Activated T-cell treated with anti-CD3 and anti-CD28 coated beads, Interleukin-2, amount 50 U/mL, for 1 hour (primary cell): ENCODE measurements at regions not wholly inside any gene's neighbourhood (a gene's known extent, or its start where the extent isn't known, plus 50 kb on each side); places are given as distances from the start of the nearest gene placed in this dataset.

Source experiments
- DNase-seq: peaks from one replicate; pipeline ENCODE4 v3.0.0-alpha.2; 2020

DNA sequence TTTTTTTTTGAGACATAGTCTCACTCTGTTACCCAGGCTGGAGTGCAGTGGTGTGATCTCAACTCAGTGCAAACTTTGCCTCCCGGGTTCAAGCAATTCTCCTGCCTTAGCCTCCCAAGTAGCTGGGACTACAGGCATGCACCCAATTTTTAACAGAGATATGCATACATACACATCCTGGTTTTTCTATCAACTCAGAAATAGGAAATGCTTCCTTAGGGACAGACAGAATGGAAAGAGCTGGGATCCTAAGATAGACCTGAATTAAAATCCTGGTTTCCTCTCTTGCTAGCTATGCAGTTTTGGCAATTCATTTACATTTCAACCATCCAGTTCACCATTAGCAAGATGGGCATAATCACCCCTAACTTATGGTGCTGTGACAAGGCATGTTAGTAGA is 347.5 kb downstream of the GPAM start:
- no peak for DNase-seq

DNA sequence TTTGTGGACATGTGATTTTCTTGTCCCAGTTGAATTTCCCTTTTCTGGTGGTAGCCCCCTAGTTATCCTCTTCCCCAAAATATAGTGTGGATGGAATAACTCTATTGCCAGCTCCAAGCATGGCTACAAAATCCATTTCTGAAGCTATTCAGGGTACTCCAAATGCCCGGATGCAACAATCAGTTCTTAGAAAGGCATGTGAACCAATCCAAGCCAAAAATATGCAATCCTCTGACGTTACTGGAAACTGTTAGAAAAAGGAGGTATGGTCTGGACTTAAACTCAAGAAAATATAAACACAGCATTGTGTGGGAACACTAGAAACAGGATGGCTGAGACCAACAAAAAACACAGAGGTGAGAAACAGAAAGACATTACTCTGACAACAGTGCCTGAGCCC is 347.0 kb downstream of the GPAM start:
- DNase-seq: no peak

DNA sequence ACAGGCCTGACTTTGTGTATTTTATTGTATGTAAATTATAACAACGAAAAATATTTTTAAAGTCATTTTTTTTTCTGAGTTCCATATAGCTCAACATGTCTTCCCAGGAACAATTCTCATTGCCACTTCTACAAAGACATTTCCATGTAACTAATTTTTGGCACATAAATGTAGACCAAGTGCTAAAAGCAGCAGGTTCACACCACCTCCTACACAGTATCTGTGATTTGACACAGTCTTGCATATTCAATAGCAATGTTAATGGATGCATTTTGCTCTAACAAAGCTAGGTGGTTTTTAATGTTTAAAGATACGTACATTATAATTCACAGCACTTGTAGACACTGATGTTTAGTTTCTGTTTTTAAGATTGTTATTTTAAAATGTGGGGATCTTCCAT is 346.5 kb downstream of the GPAM start:
- no peak for DNase-seq

DNA sequence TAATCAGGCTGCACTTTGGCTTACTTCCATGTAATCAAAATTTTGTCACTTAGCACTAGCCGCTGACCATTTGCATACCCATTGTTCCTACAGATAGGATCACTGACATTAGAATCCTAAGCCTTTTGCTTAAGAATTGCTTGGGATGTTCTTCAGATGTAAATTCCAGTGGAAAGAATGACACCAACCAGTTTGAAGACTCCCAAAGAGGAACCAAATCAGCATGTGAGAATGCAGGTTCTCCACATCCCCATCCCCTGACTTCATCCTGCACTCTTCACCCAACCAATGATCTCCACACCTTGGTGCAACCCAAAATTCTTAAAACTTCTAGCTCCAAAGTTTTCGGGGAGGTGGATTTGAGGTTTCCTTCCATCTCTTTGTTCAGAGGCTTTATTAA is 345.6 kb downstream of the GPAM start:
- DNase-seq: no peak

DNA sequence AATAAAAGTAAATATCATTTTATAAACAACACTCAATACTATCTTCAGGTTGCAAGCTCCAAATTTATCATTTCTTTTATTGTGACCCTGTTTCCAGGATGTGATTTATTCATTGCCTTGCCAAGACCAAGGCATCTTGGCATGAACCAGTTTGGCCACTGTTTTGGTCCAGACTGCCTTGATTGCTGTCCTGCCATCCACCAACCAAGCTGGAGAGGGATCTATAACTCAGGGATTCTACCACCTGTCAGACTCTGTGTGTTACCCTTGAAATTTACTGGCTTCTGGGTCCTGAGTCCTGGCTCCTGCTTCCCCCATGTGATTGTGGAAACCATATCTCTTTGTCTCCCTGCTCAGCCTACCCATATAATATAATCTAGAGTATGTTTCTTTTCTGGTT is 343.0 kb downstream of the GPAM start:
- no peak for DNase-seq

DNA sequence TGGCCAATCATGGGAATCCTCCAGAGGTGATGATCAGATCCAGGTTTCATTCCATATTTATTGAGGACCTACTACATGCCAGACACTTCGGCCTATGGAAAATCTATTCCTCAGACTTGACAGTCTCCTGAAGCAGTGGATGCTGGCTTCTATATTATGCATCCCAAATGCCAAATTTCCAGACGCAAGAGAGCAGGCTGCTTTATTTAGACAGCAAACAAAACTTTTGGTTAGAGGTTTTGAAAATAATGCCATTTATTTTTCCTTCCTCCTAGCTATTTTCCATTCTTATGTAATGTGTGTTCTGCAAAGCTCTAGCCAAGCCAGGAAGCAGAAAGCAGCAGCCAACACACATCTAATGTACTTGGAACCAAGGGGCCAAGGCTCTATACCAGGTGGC is 330.8 kb downstream of the GPAM start:
- no peak for DNase-seq

DNA sequence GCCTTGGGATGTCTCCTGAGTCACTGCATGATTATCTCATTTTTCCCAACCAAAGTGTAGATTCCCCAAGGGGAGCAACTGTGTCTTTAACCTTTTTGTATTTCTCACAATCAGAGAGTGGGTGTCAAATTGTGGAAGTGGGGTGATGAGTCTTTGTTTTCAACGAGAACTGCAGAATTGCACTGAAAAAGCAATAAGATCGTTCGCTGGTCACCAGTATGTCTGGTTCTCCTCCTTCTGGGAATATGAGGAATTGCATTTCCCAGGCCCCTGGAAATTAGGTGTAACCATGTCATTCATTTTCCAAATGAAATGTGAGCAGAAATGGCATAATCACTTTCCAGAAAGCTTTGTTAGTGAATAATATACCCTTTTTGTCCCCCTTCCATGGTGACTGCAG is 326.9 kb downstream of the GPAM start:
- no peak for DNase-seq

DNA sequence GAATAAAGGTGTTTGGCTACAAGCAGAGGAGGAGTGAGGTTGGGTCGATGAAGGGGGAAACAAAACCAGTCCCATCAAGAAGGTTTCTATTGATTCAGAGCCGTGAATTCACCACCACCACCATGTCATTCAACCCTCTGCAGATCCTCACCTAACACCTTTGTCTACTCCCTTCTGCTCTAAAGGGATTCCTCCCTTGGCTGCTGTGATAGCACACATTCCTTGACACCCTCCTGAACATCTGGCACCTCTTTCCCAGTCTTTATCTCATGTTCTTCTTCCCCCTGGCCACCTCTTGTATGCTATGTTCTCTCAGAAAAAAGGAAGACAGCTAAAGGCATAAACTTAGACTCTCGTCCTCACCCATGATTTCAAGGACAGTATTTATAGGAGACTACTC is 318.0 kb downstream of the GPAM start:
- no peak for DNase-seq

DNA sequence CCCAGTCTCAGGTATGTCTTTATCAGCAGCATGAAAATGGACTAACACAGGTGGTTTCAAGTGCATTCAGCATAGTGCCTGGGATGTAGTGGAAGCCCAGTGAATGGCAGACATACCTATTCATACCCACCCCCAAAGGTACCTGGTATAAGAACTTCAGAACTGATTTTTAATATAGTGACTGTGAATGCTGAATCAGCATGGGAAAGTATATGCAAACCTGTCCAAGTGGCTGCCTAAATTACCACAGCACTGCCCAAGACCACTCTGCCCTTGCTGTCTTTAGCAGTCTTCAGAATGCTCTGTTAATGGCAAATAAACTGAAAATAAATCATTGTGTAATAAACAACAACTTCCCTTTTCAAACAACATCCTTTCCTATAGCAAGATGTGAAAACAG is 312.1 kb downstream of the GPAM start:
- DNase-seq: no peak

DNA sequence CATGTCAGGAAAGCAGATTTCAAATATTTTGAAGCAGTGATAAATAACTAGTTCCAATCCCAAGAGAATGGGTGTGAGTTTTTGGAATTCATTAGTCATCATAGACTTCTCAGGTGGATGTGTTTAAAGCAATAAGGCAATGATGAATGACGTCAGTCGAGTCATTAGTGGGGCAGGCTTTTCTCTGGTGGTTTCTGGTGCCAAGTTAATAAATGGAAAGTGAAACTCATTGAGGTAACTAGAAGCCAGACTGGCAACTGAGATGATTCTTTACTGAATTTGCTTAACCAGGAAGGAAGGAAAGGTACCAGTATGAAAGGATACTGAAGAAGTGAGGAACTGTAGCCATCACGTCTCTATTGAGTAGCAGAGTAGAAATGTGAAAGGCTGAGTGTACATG is 311.0 kb downstream of the GPAM start:
- DNase-seq: no peak

DNA sequence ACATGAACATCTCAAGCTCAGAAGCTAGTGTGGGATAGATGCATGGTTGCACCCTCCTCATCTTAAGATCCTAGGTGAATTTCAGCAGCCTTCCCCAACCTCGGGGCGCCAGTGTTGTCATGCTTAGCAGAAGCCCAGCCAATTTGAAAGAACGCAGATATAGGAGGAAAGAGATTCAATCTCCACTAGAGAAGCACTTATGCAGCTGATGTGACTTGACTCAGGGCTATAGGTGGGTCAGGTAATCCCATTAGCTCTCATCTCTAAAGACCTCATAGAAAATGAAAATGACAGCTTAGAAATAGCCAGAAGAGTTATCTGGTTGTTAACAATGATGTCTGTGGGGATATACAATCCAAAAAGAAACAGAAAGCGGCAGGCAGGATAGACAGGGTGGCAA is 310.5 kb downstream of the GPAM start:
- no peak for DNase-seq

DNA sequence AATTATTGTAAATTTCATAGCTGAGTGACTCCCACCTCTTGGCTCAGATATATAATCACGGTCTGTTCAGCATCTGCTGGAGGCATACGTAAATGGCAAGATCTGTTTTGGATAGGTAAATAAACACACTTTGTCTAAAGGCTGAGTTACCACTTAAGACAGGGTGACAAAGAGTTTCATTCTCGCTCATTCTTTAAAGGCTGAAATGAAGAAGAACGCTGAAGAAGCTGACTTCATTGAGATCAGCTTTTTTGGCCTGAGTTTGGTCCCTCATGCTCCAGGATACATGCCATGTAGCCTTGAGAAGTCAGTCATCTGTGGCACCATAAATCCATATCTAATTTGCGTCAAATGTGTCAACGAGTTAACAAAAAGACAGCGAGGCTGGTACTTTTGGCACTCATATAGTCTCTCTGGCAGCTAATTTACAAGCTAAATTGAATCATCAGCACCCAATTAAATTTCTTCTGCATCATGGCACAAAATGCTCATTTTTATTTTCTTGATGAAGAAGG is 309.9 kb downstream of the GPAM start:
- no peak for DNase-seq

DNA sequence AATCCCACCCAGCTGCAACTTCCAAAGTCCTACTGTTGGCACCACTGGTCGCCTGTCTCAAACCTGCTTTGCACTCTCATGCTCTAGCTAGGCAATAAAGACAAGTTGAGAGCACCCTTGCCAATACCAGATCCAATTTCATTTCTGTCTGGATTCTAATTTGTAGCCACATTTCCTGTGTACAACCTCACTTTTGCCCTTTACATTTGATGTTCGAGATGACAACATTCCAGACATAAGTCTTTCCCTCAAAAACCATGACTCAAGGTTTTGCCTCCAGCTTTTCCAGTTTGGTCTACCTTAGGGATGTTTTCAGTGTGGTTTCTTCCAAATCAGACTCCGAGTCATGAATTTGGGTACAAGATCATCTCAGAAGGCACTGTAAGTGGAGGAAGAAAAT is 309.0 kb downstream of the GPAM start:
- no peak for DNase-seq

DNA sequence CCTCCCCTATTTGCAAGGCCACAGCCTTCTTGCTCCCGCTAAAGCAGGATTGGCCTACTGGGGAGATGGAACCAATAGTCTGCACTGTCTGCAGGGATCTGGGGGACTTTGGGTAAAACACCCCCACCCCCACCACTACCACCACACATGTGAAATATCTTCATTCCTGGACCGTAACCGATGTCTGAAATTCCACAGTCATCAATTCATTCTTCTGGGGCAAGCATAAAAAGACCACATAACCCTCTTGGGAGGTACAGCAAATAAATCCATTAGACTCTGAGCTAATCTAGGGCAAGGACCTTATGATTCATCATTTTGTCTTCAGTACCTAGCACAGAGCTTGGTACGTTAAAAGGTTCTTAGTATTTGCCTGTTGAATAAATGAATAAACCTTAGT is 307.8 kb downstream of the GPAM start:
- DNase-seq: no peak

DNA sequence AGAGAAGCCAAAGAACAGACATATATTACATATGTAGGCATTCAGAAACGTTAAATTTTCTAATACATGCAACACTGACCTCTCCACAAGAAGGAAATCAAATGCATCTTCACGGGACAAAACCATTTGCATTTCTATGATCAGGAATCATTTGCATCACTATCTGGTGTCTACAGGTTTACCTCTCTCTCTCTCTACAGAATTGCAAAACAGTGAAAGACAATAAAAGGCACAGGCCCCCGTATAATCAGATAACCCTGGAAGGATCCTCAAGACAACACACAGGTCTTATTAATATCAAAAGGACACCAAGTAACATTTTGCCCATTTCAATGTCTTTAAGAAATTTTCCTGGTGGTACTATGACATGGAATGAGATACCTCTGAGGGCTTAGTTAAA is 306.3 kb downstream of the GPAM start:
- DNase-seq: no peak

DNA sequence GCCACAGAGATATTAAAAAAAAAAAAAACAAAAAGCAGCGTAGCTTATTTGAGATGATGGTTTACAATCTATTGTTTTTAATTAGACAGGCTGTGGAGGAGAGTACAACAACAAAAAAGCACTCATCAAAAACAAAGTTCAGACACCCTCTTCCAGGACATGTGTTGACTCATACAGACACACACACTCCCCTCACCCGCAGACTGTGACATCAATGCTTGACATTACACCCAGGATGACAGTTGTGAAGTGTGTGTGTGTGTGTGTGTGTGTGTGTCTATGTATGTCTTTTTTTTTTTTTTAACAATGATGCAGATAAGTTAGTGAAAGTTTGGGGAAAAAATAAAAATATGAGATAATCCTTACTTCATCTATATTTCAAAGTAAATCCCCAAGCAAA is 303.6 kb downstream of the GPAM start:
- no peak for DNase-seq

DNA sequence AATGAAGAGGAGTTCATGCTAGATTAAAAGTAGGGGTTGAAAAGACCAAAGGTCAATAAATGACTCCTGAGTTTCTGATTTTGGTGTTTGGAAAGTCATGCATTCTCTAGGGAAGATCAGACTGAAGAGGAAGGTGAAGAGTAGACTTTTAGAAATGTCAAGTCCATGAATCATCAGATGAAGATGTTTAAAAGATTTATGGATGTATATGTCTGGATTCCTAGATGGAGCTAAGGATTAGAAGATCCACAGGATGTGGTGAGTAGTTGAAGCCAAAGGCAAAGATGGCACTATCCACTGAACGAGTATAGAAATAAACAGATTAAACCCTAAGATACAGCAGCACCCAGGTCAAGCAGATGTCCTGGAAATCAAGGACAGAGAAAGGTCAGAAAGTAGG is 298.5 kb downstream of the GPAM start:
- no peak for DNase-seq

DNA sequence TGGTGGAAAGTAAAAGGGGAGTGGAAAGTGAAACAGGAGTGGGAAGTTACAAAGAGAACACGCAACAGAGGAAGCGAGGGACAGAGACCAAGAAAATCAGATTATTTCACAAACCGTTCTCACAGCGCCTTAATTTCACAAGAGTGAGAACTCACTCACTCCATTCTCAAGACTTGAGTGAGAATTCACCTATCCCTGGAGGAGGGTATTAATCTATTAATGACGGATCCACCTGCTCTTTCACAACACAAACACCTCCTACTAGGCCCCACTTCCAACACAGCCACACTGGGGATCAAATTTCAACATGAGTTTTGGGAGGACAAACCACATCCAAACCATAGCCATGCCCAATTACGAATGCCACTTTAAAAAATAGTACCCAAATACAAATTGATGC is 297.6 kb downstream of the GPAM start:
- DNase-seq: no peak

DNA sequence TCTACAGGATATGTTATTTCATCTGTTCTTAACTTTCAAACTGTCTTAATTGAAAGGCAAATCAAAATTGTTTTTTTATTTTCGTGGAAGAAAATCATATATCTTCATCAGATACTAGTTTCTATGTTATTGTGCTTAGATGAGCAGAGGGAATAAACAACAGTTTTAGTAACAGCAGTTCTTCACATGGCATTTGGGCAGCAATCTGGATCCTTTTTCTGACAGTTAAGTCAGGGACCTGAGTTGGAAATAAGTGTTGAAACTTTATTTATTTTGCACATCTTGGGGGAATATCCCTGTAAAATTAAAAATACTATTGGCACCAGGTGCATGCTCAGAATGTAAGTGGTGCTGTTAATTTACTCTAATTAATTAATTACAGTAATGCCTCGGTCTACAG is 296.3 kb downstream of the GPAM start:
- no peak for DNase-seq

DNA sequence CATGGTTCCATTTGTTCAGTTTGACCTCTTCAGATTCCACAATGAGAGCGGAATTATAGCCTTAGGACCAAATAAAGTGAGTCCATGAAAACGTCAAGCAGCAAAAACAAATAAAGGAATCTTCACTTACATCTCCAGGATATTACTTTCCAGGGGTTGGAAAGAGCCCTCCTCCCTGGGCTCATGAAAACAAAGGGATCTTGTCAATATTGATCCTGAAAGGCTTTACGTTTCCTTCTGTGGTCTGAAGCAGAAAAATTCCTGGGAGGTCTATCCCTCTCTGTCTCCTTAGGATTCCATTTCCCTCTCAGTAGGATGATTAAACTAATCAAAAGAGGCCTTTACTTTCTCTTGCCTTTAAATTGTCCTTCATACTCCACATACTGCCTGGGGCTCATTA is 293.5 kb downstream of the GPAM start:
- DNase-seq: no peak

DNA sequence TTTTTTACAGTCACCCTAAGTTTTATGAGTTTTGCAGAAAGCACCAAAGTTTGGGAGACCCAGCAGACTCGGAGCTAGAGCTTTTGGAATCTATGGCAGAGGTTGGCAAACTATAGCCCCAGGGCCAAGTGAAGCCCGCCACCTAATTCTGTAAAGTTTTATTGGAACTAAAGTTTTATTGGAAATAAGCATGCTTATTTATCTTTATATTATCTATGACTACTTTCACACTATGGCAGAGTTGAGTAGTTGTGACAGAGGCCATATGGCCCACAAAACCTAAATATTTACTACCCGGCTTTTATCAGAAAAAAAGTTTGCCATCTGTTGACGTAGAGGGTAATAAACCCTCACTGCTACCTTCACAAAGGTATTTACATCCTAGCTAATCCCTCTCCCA is 267.6 kb downstream of the GPAM start:
- DNase-seq: no peak

DNA sequence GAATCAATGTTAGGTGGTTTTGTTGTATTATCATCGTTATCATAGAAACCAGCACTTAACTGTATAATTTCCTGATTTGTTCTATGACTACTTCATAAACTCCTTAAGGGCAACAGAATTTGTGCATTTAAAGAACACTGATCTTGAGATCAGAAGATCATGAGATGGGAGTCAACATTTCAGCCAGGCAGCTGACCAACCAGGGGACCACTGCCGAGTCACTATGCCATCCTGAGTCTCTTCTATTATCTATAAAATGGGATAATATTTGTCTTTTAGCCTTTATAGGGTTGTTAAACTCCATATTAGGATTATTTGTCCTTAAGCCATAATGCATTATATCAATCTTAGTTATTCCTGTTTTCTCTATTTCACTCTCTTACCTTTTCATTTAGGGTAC is 261.7 kb downstream of the GPAM start:
- no peak for DNase-seq

DNA sequence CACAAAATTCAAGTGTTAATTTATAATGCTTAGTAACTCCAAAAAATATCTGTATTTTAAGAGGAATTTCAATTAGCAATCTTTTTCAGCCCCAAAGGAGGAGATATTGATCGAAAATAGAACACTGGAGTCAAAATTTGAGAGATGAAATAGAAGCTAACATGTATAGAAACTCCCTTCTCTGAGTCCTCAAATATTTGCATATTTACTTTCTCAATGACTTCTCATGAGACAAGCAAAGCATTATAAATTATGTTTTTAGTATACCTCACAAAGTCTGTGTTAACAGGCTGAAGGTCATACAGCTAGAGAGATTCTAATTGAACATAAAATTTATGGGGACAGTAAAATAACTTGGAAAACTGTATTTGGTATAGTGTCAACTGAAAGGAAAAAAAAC is 260.5 kb downstream of the GPAM start:
- DNase-seq: no peak

DNA sequence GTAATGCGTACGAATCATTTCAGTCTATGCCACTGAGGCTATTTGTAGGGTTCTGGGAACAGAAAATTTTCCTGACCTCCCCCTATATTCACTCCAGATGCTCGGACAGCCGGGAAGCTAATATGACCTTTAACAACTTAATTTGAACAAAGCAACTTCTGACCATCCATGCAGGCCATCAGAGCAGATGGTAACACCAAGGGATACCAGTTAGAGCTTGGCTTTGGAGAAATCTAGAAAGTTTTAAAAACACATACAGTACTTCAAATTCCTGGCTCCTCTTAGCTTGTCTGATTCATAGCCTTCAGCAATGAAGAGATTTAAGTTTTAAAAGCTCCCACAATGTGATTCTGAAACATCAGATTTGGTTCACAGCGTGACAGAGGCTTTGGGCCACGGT is 257.3 kb downstream of the GPAM start:
- DNase-seq: no peak

DNA sequence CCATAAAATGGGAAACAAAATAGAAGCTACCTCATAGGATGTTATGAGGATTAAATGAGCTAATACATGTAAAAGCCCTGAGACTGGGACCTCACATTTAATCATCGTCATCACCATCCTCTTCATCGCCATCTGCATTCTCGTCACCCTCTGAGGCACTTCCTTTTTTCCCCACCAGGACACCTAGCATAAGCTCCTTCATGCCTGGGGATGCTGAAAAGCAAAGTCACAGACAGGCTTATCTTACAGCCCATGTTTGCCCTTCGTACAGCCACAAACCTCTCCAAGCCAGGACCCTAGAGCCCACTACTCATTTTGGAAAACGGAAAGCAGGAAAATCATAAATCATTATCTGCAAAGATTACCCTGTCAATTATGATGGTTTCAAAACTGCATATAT is 249.6 kb downstream of the GPAM start:
- DNase-seq: no peak

DNA sequence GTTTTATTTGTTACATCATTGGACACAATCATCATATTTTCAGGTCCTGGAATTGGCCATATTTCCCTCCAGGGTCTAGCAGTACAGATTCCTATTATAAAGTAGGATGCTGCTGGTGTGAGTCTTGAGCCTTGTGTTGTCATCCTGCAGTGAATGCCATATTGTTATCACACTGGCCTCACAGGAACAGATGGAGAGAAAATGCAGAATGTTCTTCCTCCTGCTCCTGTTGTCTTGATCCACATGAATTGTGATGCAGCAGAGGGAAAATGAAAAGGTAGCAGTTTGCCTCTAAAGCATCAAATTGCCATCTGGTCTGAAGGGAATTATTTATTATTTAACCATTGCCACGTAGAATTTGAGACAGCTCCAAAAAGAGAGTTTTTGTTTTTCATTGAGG is 248.6 kb downstream of the GPAM start:
- DNase-seq: no peak
